HG02973 (cell line): ENCODE measurements at regions not wholly inside any gene's neighbourhood (a gene's known extent, or its start where the extent isn't known, plus 50 kb on each side); places are given as distances from the start of the nearest gene placed in this dataset.

ENCODE experiments used
- ATAC-seq: cut with Tn5 transposase; IDR thresholded peaks from one replicate; pipeline ENCODE4 v1.9.1; 2021; ENCODE audit warnings: moderate library complexity; ENCODE audit not compliant: unreplicated experiment

DNA sequence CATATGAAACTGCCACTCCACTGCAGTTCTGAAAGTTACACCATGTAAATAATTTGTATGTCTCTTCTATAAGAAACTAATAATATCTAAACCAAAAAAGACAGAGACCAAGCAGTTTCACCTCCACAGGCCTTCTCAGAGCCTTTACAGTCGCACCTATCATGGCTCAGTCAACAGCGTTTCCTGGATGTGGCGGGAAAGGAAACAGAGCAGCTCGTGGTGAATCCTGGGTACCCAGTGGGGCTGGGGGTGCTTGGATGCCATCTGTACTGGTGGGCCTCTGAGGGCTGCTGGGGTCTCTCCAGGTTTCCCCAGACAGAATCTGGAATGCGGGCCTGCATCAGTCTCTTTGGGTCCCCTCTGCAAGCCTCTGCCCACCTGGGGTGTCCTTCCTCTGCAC, 100.2 kb upstream of the CASZ1 start:
- ATAC-seq = no peak

DNA sequence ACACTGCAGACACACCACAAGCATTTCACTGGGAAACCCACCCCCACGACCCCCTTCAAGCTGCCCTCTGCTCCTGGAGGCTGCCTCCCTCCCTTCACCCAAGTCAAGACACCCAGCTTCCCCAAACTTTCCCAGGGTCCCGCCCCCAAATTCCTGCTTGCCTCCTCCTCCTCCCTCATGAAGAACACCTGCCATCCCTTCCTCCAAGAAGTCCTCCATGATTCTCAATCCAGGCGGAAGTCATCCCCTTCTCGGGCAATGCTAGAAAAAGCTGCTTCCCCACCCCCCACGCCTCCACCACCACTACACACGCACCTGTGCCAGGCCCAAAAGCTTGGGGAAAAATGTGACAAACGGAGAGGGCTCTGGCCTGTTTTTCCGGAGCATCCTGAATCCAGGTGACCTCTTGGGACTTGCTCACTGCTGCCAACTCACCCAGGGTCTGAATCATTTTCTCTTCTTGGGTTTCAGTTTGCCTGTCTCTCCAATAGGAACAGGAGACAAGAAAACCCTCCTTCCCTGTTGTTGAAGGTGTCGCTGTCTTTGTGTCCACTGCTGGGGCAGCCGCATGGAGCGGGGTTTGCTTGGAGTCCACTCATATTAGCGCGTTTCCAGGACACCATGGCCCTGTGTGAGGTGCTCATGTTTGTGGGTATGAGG, 101.0 kb upstream of the CASZ1 start:
- ATAC-seq = no peak

DNA sequence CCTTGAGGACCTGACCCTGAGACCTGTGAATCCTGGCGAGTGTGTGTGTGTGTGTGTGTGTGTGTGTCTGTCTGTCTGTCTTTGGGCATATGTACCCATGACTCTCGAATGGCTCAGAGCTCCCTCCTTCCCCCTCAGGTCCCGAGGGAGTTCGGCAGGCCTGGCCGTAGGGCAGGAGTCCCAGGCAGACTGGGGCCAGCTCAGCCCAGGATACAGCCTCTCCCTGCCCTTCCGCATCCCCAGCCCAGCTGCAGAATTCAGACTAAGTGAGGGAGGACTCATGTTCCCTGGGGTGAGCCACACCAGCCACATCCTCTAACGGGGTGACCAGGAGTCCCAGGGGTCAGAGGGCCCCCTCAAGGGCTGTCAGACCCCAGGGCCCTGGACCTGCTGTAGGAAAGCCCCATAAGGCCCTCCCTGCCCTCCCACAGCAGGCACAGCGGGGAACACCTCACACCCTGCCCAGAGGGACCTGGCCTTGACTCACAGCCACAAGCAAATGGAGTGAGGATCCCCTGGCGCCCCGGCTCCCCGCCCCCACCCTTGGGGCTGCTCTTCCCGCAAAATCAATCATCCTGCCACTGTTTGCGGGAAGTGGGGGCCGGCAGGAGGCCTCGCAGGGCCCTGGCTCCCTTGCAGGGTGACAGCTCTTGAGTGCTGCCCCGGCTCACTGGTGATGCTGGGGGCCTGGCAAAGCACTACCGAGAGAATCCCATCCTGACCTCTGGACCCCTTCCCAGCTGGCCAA, 101.7 kb upstream of the CASZ1 start:
- ATAC-seq = no peak

DNA sequence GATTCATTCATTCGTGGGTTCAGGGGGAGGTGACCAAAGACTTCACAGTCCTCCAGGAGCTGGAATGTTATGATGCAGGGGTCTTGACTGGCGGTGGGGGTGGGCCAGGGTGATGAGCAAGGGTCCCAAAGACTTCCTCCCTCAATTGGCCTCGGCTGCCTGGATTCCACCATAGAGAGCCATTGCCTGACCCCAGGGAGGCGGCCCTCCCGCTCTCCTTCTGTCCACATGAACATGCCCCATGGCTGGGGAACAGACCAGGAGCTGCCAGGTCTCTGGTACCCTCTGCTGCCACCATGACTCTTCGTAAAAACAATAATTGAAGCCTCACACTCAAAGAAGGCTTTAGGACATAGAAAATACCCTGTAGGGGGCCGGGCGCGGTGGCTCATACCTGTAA, 102.5 kb upstream of the CASZ1 start:
- no peak for ATAC-seq

DNA sequence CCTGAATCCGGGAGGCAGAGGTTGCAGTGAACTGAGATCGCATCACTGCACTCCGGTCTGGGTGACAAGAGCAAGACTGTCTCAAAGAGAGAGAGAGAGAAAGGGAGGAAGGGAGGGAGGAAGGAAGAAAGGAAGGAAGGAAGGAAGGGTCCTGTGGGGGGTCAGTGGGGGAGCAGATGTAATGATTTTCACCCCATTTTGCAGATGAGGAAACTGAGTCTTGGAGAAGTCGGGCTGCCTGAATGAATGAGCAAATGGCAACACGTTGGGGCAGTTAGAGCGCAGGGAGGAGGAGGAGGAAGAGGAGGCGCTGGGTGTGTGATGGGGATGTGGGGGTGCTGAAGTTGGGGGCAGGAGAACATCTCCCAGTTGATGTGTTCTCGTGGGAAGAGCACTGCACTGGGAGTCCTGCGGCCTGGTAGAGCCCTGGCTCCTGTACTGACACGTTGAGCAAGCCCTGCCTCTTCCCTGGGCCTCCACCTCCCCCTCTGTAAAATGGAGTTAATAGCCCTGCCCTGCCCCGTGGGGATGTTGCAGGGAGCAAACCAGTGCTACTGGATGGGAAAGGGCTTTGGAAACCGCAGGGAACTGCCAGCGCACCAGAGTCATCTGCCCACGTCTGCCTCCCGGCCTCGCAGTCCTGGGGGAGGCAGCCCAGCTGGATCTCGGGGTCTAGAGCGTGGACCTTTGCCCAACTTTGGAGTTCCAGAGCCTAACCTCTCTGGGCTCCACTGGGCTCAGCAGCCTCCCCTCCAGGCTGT, 103.2 kb upstream of the CASZ1 start:
- no peak for ATAC-seq

DNA sequence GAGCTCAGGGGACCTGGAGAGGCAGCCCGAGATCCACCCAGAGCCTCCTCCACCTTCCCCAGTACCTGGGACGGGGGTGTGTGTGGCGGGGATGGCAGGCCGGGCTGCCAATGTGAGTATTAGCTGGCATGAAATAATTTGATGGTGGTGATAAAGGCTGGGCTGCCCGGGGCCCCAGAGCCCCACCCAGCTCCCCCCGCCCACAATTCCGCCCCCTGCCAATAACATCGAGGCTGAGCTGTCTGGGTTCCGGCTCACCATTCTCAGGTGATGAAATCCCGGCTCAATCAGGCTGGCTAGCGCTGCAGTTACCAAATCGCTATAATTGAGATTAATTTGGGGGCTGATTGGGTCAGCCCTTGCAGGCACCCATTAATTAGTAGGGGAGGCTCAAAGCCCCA, 103.8 kb upstream of the CASZ1 start:
- ATAC-seq = no peak

DNA sequence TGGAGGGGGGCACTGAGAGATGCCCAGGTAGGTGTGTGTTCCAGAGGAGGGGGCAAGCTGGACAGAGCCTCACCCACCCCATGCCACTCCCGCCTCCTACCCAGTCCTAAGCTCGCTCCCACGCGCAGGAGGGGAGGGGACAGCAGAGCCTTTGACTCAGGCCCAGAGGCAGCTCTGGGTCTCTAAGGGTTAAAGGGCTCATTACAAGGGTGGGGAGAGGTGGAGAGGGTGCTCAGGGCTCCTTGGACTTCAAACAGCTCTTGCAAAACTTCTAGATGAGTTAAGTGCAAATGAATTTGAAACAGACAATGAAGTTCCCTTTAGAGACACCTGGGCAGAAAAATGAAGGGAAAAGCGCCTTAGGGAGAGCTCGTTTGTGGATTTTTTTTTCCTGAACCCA, 104.2 kb upstream of the CASZ1 start:
- no peak for ATAC-seq

DNA sequence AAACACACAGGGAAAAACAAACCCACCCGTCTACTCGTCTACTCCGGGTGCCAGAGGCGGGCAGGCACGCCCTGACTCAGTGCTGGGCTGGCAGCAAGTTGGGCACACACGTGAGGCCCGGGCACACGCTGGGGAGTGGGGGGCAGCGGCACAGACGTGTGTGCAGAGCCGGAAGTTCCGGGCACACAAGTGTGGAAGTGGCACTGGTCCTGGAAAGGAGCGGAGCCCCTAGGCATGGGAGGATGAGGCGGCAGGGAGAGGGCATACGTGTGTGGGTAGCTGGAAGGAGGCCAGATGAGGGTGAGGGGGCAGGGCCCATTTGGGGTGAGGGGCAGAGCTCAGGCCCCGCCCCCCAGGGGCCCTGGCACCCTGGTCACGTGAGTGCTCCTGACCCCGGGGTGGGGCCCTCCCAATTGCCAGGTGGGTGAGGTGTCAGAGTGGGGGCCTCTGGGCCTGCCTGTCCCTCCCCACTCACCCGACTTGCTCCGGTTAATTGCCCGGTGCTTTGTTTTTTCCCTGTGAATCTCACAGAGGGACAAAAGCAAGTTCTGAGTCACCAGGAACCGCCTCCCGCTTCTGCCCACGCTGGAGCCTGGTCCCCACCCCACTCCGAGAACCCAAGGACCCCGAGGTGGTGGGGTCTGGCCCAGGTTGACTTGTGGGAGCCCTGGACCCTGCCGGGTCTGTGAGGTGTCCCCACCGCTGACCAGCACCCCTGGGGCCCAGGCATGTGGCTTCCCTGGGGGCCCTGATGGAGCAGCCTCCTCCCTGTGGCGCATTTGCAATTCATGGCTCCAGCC, 104.8 kb upstream of the CASZ1 start:
- no peak for ATAC-seq

DNA sequence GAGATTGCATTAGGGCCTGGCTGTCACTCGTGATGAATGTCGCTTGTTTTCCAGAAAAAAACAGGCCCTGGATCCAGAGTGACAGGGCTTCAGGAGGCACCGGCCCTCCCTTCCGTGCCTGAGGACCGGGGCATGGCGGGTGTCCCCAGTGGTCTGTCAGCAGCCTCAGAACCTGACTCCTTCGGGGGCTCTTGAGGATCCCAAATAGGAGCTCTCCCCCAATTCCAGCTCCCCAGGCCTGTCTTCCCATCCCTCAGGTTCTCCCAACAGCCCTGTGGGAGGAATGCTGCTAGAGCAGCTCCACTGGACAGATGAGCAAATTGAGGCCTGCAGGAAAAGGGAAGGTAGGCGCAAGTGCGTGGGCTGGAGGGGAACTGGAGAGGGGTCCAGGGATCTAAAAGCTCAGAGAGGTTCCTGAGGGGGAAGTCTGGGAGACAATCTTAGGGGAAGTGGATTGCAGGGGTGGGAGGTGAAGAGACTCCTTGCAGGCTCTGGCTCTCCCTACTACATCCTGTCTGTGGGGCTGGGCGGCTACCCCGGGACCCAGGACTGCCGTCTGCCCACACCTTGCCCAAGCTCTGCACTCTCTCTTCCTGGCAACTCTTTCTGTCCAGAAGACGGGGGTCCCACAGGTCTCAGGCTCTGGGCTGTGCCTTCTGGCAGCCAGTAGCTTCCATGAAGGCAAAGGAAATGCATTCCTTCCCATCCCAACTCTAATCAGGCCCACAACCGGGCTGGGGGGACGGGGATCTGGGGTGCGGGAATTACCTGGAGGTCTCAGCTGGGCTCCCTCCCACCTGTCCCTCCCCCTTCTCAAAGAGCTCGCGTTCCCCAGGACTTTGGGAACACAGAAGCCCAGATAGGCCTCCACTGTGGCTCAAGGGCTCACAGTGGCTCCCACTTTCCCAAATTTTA, 105.7 kb upstream of the CASZ1 start:
- no peak for ATAC-seq

DNA sequence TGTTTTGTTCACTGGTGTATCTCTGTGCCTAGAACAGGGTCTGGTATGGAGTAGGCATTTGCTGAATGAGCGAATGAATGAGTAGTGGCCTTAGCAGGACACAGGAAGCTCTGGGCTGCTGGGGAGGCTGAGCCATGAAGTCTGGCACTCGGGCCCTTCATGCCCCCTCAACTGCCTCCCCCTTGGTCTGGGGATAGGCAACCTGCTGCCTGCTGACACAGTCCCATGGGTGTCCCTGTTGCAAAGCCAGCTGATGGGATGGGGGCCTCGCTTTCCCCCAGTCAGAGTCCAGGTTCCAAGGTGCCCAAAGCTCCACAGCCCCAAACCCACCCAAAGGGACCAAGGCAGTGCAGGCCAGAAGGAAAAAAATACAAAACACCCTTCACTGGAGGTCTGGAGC, 107.0 kb upstream of the CASZ1 start:
- no peak for ATAC-seq

DNA sequence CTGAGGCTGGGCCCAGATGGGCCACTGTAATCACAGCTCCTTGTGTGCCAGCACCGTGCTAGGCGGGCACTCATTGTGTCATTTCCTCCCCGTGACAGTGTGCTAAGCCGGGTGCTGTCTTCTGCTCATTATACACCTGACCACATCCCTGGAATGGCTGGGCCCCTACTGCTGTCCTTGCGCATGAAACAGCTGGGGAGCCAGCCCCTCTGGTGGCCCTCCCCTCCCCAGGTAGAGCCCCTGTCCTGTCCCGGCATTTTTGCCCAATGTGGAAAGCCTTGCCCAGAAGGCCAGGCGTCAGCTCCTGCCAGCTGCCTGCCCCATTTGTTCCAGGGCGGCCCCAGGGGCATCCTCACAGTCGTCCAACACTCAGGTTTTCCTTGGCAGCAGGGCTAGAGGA, 107.4 kb upstream of the CASZ1 start:
- no peak for ATAC-seq

DNA sequence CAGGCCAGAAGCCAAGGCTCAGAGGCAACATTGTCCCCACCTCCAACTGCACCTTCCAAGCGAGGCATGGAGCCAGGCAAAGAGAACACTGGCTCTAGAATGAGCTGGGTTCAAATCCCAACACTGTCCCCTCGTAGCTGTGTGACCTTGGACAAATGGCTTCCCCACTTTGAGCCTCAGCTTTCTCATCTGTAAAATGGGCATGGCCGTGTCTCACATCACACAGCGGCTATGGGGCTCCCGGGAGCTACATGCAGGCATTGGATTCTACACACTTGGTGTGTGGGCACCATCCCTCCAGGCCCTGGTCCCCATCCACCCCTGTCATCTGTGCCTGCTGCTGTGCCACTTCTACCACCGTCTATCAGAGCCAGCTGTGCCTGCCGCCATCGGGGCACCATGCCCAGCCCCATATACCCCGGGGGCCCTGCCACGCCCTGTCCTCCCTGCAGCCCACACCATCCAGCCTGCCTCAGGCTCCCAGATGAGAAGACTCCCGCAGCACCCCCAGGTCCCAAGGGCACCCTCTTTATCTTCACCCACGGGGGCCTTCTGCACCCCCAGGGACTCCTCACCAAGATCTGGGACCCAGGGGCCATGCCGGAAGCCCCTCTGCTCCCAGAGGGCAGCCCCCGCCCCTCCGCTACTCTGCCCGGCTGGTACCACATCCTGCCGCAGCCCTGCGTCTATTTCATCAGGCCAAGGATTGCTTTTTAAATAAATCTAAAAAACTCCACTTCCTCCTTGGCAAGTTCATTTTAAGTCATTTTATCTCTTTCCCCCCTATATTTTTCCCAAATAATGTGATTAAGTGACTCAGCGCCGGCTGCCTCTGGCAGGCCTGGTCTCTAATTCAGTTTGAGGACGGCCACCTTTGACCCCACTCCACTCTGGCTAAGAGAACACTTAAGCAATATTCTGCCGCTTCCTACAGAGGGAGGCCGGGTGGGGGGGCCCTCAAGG, 107.8 kb upstream of the TARDBP start:
- ATAC-seq = no peak

DNA sequence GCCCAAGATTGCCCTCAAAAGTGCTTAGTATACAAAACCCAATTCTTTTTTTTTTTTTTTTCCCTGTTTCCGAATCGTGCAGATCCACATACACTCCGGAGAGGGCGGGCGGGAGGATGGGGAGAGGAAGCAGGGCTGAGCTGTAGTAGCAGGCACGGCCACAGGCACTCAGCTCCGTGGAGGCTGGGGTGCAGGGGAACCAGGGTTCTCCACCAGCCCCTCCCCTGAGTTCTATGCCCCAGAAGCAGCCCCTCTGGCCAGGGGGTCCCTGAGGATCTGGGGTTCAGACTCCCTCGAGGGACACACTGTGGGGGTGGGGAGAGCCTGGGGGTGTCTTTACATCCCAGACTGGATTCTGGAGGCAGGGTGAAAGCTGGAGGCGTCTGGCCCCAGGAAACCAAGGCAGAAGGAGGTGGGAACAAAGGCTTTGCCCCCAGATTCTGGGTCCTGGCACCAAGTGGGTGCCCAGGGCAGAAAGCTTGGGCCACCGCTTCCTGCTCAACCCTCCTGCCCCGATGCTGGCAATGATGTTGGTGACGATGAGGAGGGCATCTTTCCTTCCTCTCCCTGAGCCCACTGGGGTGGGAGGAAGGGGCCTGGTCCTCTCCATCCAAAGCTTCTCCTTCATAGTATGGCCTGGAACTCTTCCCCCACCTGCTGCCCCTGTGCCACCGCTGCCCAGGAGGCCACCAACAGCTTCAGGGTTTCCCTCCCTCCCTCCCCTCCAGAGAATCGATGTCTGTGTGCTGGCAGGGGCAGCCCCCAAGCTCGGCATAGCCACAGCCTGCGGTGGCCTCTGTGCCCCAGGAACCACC, 106.4 kb upstream of the TARDBP start:
- ATAC-seq = no peak

DNA sequence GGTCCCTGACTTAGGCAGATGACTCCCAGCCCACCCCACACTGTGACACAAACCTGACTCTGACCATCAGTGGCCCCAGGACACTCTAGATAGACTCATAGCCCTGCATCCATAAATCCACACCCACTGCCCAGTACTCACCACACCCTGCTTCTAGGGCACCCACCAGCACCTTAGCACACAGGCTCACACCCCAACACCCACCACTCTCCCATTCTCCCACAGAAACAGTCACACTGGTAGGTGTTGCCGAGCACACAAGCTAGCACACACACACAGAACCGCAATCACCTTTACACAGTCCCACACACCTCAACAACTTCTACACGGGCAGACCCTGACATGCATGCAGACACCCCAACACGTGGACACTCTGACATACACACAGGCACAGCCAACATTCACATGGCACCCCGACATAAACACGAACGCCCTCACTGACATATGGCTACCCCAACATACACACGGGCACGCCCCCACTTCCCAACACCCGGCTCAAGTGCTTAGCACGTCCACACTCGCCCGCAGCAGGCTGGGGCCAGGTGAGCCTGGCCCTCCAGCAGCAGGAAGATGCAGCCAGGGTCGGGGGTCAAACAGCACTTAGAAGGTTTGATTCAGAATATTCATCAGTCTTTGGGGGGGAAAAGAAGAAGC, 105.5 kb upstream of the TARDBP start:
- ATAC-seq = no peak

DNA sequence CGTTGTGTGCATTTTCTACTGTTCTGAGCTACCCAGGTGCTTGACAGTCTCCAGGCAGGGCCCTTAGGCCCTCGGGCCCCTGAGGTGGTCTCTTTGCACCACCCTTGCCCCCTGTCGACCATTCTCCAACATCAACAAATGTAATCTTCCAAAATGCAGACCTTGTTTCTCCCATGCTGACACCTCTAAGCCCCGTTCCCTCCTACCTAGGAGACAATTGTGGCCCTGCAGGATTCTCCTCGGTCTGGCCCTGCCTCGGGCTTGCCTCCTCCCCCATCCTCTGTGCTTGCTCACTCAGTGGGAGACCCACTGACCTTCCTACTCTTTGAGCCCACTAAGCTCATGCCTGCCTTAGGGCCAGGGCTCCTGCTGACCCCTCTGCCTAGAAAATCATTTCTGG, 104.2 kb upstream of the TARDBP start:
- no peak for ATAC-seq

DNA sequence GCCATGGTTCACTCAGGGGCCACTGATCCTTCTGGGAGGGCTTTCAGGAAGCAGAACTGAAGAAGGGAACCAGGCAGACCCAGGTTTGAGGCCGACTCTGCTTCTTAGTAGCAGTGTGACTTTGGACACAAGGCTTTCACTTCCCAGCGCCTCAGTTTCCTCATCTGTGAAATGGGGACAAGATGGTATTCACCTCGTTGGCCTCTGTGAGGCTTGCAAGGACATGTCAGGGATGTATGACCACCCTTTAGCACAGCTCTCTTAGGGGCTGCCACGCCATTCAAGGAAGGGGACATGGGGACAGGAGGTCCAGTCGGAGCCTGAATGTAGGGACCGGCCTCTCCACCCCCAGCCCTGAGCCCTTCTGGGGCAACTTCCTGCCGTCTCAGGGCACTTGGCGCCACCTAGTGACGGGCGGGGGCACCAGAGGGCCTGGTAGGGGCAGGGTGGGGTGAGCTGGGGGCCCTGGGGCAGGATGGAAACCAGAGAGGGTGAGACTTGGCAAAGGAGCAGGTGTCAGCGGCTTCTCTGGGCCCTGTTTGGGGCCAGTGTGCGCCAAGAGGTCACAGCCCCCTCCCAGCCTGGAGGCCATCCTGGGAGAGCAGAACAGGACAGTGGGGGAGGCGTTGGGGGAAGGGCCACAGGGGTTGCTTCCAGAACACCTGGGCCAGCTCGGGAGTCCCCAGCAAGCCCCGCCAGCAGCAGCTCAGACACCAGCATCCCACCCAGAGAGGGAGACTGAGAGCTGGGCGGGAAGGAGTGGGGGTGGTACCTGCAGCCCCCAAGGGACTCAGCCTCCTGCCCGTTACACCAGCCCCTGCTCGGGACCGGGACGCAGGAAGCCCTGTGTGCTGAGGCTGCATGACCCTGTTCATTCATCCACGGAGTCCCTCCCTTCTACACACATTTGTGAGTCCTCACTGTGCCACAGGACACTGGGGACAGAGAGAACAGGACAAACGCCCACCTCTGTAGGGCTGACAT, 102.5 kb upstream of the TARDBP start:
- ATAC-seq = no peak
